Posterior vena cava (tissue), 2 donors: ENCODE measurements at regions not wholly inside any gene's neighbourhood (a gene's known extent, or its start where the extent isn't known, plus 50 kb on each side); places are given as distances from the start of the nearest gene placed in this dataset.

ENCODE experiments used
- DNase-seq: peaks from one replicate; pipeline ENCODE4 v3.0.0-alpha.2; 2020; ENCODE audit warnings: low spot score
- intact Hi-C, 2 donors: fragments of 100-400 bp; cut with DNase I; formaldehyde crosslinking; loops; one replicate each; pipeline versions ENCODE4 v1.14.1 to v1.14.2; 2022 to 2023
- donor health status: DM: yes; HTN: yes; CAD: no.
- donor health status: DM: yes; HTN: yes; CAD: no.

DNA sequence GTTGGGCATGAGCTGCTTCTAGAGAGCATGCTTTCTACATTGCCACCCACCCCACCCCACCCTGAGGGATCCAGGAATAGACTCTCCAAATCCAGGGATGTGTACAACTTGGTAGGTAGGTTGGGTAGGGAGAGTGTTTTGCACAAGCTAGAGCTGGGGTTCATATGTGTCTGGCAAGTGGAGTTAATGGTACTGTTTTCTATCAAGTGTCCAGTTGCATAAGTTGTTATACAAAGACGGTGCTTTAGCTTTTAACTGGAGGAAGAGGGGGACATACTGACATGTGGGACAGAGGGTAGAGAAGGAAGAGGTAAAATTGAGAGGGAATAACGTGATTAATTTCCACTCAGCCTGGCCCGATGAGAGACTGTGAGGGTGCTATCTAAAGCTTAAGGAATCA lies 51.0 kb upstream of the TNC start:
- DNase-seq, result no peak
- intact Hi-C loops, result no loop called here

DNA sequence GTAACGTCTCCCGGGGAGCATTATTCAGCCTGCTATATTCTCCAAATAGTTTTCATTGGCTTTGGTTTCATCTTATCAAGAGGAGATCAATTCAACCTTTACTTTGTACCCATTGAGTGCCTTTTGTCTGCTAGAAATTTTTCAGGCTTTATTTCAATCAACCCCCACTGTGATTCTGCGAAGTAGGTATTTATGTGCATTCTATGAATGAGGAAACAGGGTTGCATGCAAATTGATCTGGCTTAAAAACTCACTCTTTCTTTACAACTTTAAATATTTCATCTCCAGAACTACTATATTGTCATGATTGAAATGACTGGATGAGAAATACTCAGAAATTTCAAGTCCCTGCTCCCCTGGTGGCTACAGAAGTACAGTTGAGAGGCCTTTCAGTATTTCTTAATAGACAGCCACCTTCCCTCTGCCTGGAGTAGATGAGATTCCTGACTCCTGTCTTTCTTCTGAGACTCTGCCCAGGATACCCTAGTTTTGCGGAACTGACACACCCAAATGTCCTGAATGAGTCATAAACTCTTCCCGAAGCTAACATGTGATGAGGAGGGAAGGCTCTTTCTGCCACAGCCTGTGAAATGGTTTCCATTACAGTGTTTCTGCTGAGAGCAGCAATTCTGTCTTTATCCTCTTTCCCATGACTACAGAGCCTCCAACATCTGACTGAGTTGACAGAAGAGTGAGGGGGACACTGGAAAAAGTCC lies 52.6 kb upstream of the TNC start:
- no peak for DNase-seq
- intact Hi-C loops, result no loop called here

DNA sequence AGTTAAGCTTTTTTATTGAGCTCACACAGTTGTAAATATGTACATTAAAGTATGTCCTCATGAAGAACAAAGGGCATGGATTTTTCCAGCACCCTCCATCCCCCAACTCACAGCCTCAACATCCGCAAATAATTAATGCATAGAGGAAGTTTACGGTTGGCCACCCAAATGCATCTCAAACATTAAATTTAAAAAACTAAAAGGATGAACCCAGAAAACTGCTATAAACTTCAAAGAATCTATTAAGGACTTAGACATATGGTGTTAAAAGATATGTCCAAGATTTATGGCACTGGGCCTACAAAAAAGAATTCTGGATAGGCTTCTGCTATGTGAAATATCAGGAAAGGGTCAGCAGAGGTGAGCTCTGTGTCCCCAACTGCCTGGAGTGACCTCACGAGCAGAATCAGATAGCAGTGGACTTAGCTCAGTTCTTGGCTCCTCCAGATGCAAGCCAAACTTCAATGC lies 54.0 kb upstream of the TNC start:
- DNase-seq, result no peak
- intact Hi-C loops, result no loop called here

DNA sequence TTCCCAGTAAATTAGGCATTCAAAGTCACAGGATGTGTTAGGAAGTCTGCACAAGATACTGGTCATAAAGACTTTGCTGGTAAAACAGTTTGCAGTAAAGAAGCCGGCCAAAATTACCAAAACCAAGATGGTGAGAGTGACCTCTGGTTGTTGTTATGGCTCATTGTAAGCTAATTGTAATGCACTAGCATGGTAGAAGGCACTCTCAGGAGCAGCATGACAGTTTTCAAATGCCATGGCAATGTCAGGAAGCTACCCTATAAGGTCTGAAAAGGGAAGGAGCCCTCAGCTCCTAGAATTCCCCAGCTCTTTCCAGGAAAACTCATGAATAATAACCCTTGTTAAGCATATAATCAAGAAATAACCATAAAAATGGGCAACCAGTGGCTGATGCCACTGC lies 64.3 kb upstream of the TNC start:
- DNase-seq, result no peak
- intact Hi-C loops, result no loop called here

DNA sequence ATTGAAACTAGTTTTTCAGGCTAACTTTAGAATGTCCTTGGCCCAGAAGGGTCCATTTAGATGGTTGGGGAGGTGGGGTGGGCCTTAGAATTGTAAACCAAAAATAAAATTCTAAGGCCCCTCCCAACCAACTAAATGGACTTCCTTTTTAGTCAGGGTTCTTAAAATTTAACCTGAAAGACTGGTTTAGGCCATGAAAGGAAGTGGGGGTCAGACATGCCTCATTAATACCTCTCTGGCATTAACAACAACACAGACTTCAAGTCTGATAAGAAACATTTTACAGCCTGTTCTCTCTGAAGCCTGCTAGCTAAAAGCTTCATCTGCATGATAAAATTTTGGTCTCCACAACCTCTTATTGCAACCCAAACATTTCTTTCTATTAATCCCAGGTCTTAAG lies 65.5 kb upstream of the TNC start:
- DNase-seq, result no peak
- intact Hi-C loops, result no loop called here

DNA sequence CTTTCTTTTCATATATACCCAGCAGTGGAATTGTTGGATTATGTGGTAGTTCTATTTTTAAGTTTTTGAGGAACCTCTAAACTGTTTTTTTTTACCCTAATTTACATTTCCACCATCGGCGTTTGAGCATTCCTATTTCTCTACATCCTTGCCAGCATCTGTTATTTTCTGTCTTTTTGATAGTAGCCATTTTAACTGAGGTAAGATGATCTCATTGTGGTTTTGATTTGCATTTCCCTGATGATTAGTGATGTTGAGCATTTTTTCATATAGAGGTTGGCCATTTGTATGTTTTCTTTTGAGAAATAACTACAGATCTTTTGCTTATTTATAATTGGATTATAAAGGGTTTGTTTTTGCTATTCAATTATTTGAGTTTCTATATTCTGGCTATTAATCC lies 71.7 kb upstream of the TNC start:
- intact Hi-C loops, result no loop called here
- DNase-seq, result no peak

DNA sequence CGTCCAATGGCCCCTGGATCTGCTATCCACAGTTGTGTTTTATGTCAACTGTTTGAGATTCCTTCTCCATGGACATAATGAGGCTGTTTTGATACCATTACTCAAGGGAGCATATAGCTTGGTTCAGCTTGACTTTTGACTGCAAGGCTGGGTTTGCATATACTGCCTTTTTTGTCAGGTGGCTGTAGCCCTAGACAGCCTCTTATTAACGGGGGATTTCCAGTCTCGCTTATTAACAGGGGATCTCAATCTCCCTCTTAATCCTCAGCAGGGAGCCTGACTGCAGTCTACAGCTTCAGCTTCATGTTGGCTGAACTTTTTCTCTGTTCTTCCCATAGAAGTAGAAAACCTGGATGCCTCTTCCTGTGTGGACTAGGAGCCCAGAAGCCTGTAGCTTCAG lies 73.7 kb upstream of the TNC start:
- no peak for DNase-seq
- intact Hi-C loops, result no loop called here

DNA sequence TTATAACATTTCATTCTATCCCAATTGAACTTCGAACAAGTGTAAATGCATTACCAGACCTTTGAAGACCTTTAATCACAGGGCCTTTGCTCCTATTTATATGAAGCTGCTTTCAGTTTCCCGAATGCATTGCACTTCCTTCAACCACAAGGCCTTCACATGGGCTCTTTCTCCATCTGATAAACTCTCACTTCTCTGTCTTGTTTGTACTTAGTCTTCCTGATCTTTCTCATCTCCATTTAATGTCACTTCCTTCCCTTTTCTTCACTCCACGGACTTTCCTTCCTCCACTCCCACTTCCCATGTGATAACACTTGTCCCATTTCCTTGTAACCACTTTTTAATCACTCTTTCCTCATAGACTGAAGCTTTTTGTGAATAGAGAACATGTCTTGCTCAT lies 74.3 kb upstream of the TNC start:
- intact Hi-C loops, result no loop called here
- no peak for DNase-seq

DNA sequence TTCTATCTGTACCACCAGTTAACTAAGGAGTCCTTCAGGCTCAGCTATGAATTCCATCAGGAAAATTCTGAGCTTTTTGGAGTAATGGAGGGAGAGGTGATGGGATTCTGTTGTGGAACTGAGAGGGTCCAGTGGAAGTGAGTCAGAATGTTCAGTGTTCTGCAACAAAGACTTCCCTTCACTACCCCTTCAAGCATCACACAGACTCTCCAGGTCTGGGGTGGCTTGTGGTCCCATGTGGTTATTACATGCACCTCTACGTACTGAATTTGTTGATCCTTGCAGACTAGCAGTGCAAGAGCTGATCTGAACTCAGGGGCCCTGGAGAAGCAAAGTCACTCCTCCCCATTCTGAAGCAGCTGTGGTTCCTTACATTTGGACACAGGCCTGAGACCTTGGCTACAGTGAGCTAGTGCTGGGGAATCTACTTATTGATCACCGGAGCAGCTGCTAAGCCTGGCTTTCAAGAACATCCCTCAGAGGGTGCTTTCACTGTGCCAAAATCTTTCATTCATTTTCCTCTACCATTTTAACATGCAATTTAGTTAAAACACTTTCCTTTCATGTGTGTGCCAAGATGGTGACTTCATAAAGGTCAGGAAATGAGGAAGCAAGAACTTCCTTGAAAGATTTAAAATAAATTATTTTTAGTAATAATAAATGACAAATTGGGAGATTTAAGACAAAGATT lies 75.0 kb upstream of the TNC start:
- intact Hi-C loops, result no loop called here
- no peak for DNase-seq

DNA sequence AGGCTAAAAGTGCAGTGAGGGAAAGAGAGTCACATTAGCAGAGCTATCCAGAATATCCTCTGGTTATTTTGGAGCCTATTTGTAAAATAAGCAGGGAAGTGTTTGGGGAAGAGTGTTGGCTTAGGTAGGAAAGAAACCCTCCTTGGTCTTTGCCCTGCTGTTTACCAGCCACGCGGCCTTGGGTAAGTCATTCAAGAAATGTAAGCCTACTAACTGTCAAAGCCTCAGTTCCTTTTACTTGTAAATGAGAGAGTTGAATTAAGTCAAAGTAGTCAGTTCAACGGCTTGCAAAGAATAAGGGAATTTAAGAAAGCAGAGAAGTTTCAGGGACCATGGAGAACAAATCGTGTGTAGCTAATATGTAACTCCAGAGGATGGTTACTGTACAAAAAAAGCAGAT lies 75.8 kb upstream of the TNC start:
- DNase-seq, result no peak
- intact Hi-C loops, result no loop called here

DNA sequence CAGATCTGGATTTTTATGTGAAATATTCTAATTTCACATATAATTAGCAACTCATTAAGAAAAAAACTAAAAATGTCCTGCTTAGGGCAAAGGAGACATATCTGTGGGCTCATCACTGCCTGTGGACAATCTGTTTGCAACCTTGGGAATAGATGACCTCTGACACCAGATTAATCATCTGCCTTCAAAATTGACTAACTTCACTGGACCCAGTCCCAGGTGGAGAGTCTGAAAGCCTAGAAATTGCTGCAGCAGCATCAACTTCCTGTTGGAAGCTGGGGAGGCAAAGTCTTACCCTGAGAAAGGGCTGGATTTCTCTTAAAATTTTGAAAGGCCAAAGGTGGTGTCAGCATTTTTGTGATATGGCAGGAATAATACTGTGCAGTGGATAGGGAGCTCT lies 76.3 kb upstream of the TNC start:
- intact Hi-C loops, result no loop called here
- DNase-seq, result no peak

DNA sequence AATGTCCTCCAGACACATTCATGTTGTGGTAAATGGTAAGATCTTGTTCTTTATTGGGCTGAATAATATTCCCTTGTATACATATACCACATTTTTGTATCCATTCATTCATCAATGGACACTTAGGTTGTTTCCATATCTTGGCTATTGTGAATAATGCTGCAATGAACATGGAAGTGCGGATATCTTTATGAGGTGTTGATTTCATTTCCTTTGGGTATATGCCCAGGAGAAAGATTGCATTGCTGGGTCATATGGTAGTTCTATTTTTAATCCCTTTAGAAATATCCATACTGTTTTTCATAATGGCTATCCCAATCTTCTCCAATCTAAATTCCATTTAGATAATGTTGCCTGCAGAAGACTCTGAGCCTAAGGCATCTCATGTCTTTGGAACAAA lies 78.0 kb upstream of the TNC start:
- no peak for DNase-seq
- intact Hi-C loops, result no loop called here

DNA sequence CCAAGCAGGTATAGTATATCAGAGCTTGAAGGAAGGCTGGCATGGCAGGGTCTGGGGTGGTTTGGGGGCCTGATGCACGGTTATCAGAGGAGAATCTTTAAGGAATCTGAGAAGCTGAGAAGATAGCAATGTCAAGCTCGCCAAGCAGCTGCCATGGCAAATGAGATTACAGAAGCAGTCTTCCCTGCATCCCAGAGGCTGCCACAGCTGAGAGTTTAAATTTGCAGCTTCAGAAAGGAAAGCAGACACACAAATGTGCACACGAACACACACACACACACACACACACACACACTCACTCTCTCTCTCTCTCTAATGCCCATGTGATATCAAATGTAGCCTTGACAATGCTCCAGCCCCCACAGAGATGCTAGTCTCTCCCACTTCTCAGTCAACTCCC lies 79.0 kb upstream of the TNC start:
- intact Hi-C loops, result no loop called here
- DNase-seq, result no peak

DNA sequence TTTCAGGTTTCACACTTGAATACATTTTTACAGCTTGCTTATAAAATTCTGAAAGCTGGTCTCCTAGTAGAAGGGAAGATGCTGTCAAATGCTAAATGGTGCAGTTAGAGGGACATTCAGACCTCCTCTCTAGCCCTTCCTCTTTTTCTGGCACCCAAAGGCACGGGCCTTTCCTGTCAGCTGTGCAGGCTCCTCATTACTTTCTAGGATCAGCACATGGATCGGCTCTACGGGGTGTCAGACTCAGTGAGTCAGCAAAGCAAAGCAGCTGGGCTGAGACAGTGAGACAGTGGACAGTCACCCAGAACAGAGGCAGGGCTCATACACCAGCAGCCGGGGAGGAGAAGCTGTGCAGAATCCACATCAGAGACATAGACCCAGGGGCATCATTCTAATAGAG lies 80.0 kb upstream of the TNC start:
- DNase-seq, result peak; percentile 79
- intact Hi-C loops, result no loop called here

DNA sequence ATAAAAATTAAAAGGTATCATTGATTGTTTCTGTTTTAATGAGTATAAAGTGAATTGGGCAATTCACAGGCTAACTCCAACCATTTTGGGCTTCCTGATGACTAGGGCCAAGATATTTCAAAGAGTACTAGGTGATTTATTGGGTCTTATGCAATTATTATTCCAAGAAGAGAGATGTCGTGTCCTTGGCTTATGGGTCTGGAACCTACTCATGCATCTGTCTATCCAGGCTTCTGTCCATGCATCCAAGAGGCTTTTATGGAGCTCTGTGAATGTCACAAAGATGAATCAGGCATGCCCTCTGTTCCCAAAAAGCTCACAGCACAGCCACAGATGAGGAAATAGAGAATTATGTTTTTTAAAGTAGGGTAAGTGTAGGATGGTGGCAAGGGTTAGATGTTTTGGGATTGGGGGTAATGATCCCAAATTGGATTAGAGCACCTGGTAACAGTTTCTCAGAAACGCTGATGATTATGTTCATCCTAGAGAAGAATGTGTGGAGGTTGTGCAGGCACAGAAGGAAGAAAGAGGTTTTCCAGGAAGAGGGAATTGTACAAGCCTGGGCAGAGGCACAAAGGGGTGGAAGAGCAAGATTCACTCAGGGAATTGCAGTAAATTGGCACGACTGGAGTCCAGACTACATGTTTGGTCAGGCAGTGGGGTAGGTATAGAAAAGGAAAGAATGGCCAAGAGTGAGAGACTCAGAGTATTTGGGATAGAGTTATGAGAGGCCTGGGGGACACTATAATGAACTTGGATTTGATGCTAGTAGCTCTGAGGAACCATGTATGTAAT lies 83.0 kb upstream of the TNC start:
- intact Hi-C loops, result loop anchor here in 1 of 2 donors (5.0 kb wide), 1 partner anchor 44 kb away; no protein-coding TSS in a partner anchor
- no peak for DNase-seq

DNA sequence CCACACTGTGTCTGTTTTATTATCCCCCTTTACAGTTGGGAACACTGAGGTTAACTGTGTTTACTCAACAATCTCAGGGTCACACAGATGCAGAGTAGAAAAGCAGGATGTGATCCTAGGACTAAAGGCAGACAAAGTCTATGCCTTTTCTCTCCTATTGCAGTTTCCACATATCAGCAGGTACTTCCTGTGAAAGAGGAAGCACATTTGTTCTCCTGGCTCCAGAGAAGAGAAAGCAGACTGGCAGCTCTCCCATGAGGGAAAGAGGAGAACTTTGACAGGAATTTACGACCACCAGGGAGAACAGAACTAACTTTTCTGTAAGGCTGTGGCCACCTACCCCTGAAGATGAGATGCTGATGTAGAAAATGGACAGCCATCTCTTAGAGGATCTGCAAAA lies 84.2 kb upstream of the TNC start:
- no peak for DNase-seq
- intact Hi-C loops, result loop anchor here in 1 of 2 donors (5.0 kb wide), 1 partner anchor 45 kb away; no protein-coding TSS in a partner anchor

DNA sequence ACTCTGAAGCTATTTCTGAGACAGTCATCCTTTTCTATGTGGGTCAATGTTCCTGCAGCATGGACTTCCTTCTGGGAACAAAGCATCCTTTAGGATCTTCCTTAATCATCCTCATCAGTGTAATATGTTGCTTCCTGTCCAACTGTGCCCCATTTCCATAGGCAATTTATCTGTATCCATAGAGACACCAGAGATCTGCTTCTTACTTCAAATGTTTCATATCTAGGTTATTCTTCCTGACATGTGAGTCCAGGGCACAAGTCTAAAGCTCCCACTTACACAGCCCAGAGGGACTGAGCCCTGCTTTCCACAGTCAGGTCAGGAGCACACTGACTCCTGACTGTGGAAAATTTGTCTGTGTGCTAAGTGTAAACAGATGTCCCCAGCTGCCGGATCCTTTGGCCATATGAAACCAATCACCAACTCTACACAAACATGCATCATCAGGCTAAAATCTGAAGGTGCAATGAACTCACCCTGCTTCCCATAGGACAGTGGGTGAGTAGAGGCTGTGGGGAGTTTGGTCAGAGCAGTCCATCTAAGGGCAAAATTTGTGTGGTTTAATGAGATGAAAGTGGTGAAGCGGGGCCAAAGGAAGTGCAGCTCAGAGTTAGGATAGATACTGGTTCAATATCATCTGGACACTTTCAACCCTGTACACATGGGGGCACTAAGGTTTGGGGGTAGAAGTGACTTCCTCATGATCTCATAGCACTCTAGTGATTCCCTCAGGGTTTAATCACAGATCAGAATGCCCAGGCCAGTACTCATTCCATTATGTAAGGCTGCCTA lies 85.2 kb upstream of the TNC start:
- DNase-seq, result no peak
- intact Hi-C loops, result loop anchor here in 1 of 2 donors (5.0 kb wide), 1 partner anchor 46 kb away; no protein-coding TSS in a partner anchor

DNA sequence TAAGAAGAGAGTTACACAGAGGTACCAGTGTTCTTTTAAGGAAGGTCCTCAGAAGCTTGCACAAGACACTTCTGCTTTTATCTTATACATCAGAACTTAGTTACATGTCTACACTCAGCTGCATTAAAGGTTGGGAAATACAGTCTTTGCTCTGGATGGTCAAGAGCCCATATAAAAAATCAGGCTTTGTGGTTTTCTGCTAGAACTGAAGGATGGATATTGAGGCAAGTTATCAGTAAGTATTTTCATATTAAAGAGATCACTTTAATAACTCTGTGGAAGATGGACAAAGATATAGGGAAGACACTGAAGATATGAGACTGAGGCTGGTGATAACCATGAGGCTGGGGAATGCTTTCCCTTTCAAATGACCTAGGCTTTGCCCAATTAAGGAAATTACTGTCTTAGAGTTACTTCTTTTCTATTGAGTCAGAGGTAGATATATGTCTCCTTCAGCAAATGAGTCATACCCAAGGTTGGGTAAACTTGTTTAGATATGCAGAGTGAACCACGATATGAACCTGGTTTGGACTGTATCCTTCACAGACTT lies 87.0 kb upstream of the TNC start:
- intact Hi-C loops, result loop anchor here in 1 of 2 donors (5.0 kb wide), 1 partner anchor 48 kb away; no protein-coding TSS in a partner anchor
- no peak for DNase-seq
